ENCODE measurements at regions not wholly inside any gene's neighbourhood (a gene's known extent, or its start where the extent isn't known, plus 50 kb on each side); places are given as distances from the start of the nearest gene placed in this dataset.

DNA sequence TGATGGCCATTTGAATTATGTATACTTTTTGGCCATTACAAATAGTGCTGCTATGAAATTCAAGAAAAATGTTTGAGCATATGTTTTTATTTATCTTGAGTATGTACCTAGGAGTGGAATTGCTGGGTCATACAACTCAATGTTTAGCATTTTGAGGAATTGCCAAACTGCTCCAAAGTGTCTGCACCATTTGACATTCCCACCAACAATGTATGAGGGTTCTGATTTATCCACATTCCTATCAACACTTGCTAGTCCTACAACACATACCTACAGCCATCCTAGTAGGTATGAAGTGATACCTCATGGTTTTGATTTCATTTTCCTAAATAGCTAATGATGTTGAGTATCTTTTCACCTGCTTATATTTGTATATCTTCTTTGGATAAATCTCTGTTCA is 165.5 kb downstream of the NOC3L start:
- intact Hi-C loops (cut with DNase I) = no loop called here
- Histone ChIP-seq H3K4me1 (no peaks in the 10 kb centered on the region), H3K36me3 (replicated peaks in 1 of 2; ENCODE audit: insufficient read depth in 1 of 2, low read depth in 2 of 2) (no peaks in the 10 kb centered on the region), H3K9me3 (no peaks in the 10 kb centered on the region), H3K27me3 (no peaks in the 10 kb centered on the region), H3K27ac (no peak overlapping the region), H3K4me3 (no peak overlapping the region)
- TF ChIP-seq, protein P1, sequence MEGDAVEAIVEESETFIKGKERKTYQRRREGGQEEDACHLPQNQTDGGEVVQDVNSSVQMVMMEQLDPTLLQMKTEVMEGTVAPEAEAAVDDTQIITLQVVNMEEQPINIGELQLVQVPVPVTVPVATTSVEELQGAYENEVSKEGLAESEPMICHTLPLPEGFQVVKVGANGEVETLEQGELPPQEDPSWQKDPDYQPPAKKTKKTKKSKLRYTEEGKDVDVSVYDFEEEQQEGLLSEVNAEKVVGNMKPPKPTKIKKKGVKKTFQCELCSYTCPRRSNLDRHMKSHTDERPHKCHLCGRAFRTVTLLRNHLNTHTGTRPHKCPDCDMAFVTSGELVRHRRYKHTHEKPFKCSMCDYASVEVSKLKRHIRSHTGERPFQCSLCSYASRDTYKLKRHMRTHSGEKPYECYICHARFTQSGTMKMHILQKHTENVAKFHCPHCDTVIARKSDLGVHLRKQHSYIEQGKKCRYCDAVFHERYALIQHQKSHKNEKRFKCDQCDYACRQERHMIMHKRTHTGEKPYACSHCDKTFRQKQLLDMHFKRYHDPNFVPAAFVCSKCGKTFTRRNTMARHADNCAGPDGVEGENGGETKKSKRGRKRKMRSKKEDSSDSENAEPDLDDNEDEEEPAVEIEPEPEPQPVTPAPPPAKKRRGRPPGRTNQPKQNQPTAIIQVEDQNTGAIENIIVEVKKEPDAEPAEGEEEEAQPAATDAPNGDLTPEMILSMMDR (IDR thresholded peaks at IDR 0.05) = no peak
- TF ChIP-seq POLR2A (IDR thresholded peaks at IDR 0.05) = no peak
- DNase-seq (no peak), ATAC-seq (no peak)

DNA sequence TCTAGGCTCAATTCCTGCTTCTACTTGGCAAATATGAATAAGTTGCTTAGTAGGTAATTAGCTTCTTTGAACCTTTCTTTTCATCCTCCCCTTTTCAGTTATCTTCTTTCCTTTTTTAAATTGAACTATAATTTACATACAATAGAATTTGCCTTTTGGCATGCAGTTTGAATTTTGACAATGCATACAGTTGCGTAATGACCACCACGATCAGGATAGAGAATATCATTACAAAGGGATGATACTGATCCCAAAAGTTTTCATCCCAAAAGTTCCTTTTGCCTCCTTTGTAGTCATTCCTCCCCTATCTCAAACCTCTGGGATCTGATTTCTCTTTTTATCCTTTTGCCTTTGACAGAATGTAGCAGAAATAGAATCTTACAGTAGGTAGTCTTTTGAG is 164.4 kb downstream of the NOC3L start:
- H3K4me3 ChIP-seq = no peak overlapping the region
- DNase-seq = no peak

DNA sequence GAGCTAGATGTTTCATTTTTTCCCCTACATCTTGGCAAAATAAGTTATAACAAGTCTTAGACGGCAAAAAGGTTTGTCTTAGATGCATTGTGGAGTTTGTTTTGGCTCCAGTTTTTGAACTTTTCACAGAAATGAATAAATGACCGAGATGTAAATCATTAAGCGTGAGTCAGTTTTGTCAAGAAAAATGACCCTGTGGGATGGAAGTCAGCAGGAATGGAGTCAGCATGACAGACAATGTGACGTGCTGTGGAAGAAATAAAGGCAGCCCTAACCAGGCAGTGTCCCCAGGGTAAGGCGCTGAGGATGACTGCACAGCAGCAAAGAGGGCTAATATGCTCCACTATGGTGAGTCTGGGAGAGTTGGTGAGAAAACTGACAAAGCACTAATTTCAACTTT is 163.2 kb downstream of the NOC3L start:
- Histone ChIP-seq H3K36me3 (replicated peaks in 1 of 2; ENCODE audit: insufficient read depth in 1 of 2, low read depth in 2 of 2) (no peaks in the 10 kb centered on the region), H3K4me1 (no peaks in the 10 kb centered on the region), H3K27me3 (no peaks in the 10 kb centered on the region), H3K27ac (no peak overlapping the region), H3K9me3 (no peaks in the 10 kb centered on the region), H3K4me3 (no peak overlapping the region)
- DNase-seq = no peak
- TF ChIP-seq POLR2A (IDR thresholded peaks at IDR 0.05) = no peak
- intact Hi-C loops (cut with DNase I) = no loop called here
- ATAC-seq = no peak
- 51 to 56% methylated on average over 5 of the region's 5 CpGs for WGBS, 2 donors

More for the DNA sequence above, 164.4 kb downstream of the NOC3L start:
- Histone ChIP-seq H3K4me1 (no peaks in the 10 kb centered on the region), H3K36me3 (replicated peaks in 1 of 2; ENCODE audit: insufficient read depth in 1 of 2, low read depth in 2 of 2) (no peaks in the 10 kb centered on the region), H3K27me3 (no peaks in the 10 kb centered on the region), H3K27ac (no peak overlapping the region), H3K9me3 (no peaks in the 10 kb centered on the region)
- intact Hi-C loops (cut with DNase I) = no loop called here
- 87 to 90% methylated on average over 2 of the region's 2 CpGs for WGBS, 2 donors
- no peak for ATAC-seq
- TF ChIP-seq POLR2A (IDR thresholded peaks at IDR 0.05) = no peak
- TF ChIP-seq, protein P1 (IDR thresholded peaks at IDR 0.05) = no peak

DNA sequence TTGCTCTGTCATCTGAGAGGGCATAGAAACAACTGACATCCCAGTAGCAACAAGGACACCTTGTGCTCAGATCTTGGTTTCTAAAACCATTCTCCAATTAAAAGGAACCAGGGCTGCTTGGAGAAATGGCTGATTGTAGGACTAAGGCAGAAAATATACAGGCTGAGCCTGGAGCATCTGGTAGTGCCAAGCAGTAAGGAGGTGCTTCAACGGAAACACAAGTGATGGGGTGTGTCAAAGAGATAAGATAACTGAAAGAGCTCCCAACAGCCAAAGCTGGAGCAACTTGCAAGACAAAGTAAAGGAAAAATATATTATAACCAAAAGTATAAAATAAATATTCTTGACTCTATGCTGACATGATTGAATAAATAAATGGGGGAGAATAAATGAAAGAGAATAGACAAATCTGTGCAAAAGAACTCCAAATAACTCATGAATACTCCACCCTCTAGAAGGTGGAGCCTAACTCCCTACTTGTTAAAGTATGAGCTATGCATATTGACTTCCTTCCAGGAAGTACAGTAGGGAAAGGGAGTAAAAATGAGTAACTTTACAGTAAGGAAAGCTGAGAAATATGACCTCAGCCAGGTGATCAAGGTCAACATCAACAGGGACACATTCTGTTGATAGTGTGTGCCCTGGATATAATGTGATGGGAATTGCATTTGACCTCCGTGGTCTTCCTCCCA is 162.4 kb downstream of the NOC3L start:
- no peak overlapping the region for H3K27ac ChIP-seq
- no peak overlapping the region for H3K4me3 ChIP-seq
- 61 to 67% methylated on average over 2 of the region's 2 CpGs for WGBS, 2 donors
- TF ChIP-seq POLR2A (IDR thresholded peaks at IDR 0.05) = no peak
- TF ChIP-seq, protein P1 (IDR thresholded peaks at IDR 0.05) = no peak
- DNase-seq (no peak), ATAC-seq (no peak)
- H3K27me3 ChIP-seq = no peaks in the 10 kb centered on the region
- no peaks in the 10 kb centered on the region for H3K36me3 ChIP-seq (replicated peaks in 1 of 2; ENCODE audit: insufficient read depth in 1 of 2, low read depth in 2 of 2)
- intact Hi-C loops (cut with DNase I) = no loop called here
- no peaks in the 10 kb centered on the region for H3K9me3 ChIP-seq
- H3K4me1 ChIP-seq = peaks cover 5% of the 10 kb centered on the region

DNA sequence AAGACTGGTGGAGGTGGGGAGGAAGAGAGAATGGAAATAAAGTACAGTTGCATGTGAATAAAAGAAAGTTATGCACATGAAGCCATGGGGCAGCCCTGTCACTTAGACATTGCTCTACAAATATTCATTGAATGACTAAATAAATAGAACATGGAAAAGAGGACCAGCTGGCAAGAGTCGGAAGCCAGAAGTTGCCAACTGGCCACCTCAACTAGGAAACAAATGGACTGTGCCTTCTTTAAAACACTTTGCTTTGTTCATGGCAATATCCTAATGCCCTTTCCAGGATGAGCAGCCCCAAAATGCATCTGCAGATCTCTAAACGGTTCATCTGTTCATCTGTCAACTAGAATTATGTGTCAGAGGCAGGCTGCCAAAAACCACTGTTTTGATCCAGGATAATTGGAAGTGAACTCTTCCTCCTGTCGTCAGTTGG is 157.3 kb downstream of the NOC3L start:
- intact Hi-C loops (cut with DNase I) = no loop called here
- ATAC-seq (no peak), DNase-seq (peak; percentile 30 to 56 (median 40))
- whole genome bisulfite sequencing, 2 donors = 23 to 32% methylated on average over 3 of the region's 3 CpGs
- Histone ChIP-seq H3K9me3 (no peaks in the 10 kb centered on the region), H3K4me3 (no peak overlapping the region), H3K4me1 (peaks cover 19% of the 10 kb centered on the region), H3K36me3 (replicated peaks in 1 of 2; ENCODE audit: insufficient read depth in 1 of 2, low read depth in 2 of 2) (no peaks in the 10 kb centered on the region), H3K27me3 (no peaks in the 10 kb centered on the region), H3K27ac (no peak overlapping the region)
- TF ChIP-seq, protein P1 (IDR thresholded peaks at IDR 0.05) = no peak
- no peak for TF ChIP-seq POLR2A (IDR thresholded peaks at IDR 0.05)

Measured in body of pancreas (tissue), 4 donors.